HepG2 (cell line): ENCODE measurements at regions not wholly inside any gene's neighbourhood (a gene's known extent, or its start where the extent isn't known, plus 50 kb on each side); places are given as distances from the start of the nearest gene placed in this dataset.

Experiments used
- ATAC-seq: fragments of 200-7000 bp; cut with Tn5 transposase; 3 replicates; pipeline ENCODE4 v1.9.1; 2020; ENCODE audit warnings: mild to moderate bottlenecking, moderate library complexity
- BruUV-seq: library from RNA; stranded (reverse); fragments of 400-500 nt; replicated peaks from 2 replicates; lab custom pipeline; 2021; lab: Mats Ljungman, UMichigan
- CTCF ChIA-PET: fragments of 300-600 bp; formaldehyde crosslinking; extraction: SDS; loops from one replicate; lab custom pipeline; 2021; ENCODE audit warnings: low total read pairs, inconsistent platforms, low intra/inter-chr PET ratio; lab: Yijun Ruan, JAX
- POLR2A ChIA-PET: fragments of 350-600 bp; sonication (Branson Sonifier 250); formaldehyde crosslinking; loops from one replicate; lab custom pipeline; 2020; ENCODE audit warnings: antibody characterized with exemption, inconsistent platforms; lab: Yijun Ruan, JAX
- DNase-seq: peaks from one replicate; pipeline ENCODE4 v3.0.0-alpha.2; 2015; ENCODE audit warnings: low spot score
- FAIRE-seq: peaks from 3 replicates; lab custom pipeline; 2011; peaks lifted over from hg19 to GRCh38; lab: Jason Lieb, UNC
- H2AFZ ChIP-seq: one replicate; pipeline ENCODE4 v1.6.1; 2011; ENCODE audit warnings: low read length, inconsistent platforms
- H3K27ac ChIP-seq: fragments of 300-600 bp; 3 replicates; pipeline ENCODE4 v1.8.0; 2011; ENCODE audit warnings: mixed run types, mild to moderate bottlenecking, mixed read lengths, low read length, inconsistent platforms; ENCODE audit not compliant: insufficient read depth; ENCODE audit errors: extremely low read length
- H3K27me3 ChIP-seq, 2 experiments: fragments of 200-600 bp in 1 of 2; 2 replicates in 1 of 2; 3 replicates in 1 of 2; pipeline versions ENCODE4 v1.6.0 to v1.8.0; 2011; ENCODE audit warnings: low read length in 2 of 2, mild to moderate bottlenecking in 2 of 2, moderate library complexity in 2 of 2, inconsistent platforms in 1 of 2; ENCODE audit not compliant: insufficient read depth in 2 of 2, control insufficient read depth in 1 of 2
- H3K36me3 ChIP-seq, 2 experiments: fragments of 200-600 bp in 1 of 2; replicated peaks in 1 of 2; 2 replicates in 1 of 2; 3 replicates in 1 of 2; pipeline versions ENCODE4 v1.5.1 to v1.8.0; 2011; ENCODE audit warnings: low read length in 2 of 2, inconsistent platforms in 1 of 2; ENCODE audit not compliant: insufficient read depth in 2 of 2, control insufficient read depth in 1 of 2
- H3K4me1 ChIP-seq: 2 replicates; pipeline ENCODE4 v1.5.1; 2012; ENCODE audit warnings: low read length, inconsistent platforms; ENCODE audit not compliant: insufficient read depth
- H3K4me2 ChIP-seq: 2 replicates; pipeline ENCODE4 v1.6.0; 2011; ENCODE audit warnings: low read depth, low read length, inconsistent platforms
- H3K4me3 ChIP-seq, 3 experiments: fragments of 200-600 bp in 1 of 3; sonication (generic), shearing (Covaris generic) in 1 of 3; replicated peaks in 1 of 3; 2 replicates each; pipeline ENCODE4 v1.5.1; 2011 to 2016; ENCODE audit warnings: low read length in 3 of 3, inconsistent platforms in 2 of 3, low read depth in 2 of 3, mild to moderate bottlenecking in 2 of 3, control low read depth in 1 of 3, mixed read lengths in 1 of 3; ENCODE audit not compliant: insufficient read depth in 1 of 3
- H3K79me2 ChIP-seq: one replicate; pipeline ENCODE4 v1.6.1; 2011; ENCODE audit warnings: low read length, inconsistent platforms; ENCODE audit not compliant: insufficient read depth
- H3K9ac ChIP-seq: 2 replicates; pipeline ENCODE4 v1.6.0; 2011; ENCODE audit warnings: mild to moderate bottlenecking, low read depth, low read length, inconsistent platforms; ENCODE audit not compliant: insufficient read depth
- H3K9me3 ChIP-seq: 2 replicates; pipeline ENCODE4 v1.5.1; 2012; ENCODE audit warnings: mild to moderate bottlenecking, low read length
- H4K20me1 ChIP-seq: 2 replicates; pipeline ENCODE4 v1.6.0; 2011; ENCODE audit warnings: inconsistent platforms, mild to moderate bottlenecking, low read length, moderate library complexity; ENCODE audit not compliant: insufficient read depth
- HOXA5 ChIP-seq: sonication (generic); formaldehyde crosslinking; IDR thresholded peaks from 2 replicates; pipeline ENCODE4 v1.4.0; 2020; ENCODE audit warnings: missing genetic modification reagents
- IKZF5 ChIP-seq: IDR thresholded peaks from 2 replicates; pipeline ENCODE4 v1.6.1; 2018; ENCODE audit warnings: missing genetic modification reagents, mild to moderate bottlenecking, missing compliant biosample characterization
- MNT ChIP-seq: fragments of 450-650 bp; IDR thresholded peaks from 2 replicates; pipeline ENCODE4 v1.6.1; 2016
- MXI1 ChIP-seq: IDR thresholded peaks from 3 replicates; pipeline ENCODE4 v1.6.1; 2012; ENCODE audit warnings: low read depth, low read length, inconsistent platforms, borderline replicate concordance
- POGK ChIP-seq: sonication (generic); formaldehyde crosslinking; conservative IDR thresholded peaks from 2 replicates; pipeline ENCODE4 v1.8.0; 2022; ENCODE audit warnings: mild to moderate bottlenecking, moderate library complexity, missing genetic modification reagents
- SMYD3 ChIP-seq: sonication (generic); formaldehyde crosslinking; IDR thresholded peaks from 2 replicates; pipeline ENCODE4 v1.8.1; 2023; ENCODE audit warnings: mild to moderate bottlenecking, missing genetic modification reagents
- TMF1 ChIP-seq: sonication (generic); formaldehyde crosslinking; IDR thresholded peaks from 2 replicates; pipeline ENCODE4 v1.8.1; 2022; ENCODE audit warnings: low read depth, missing genetic modification reagents
- ZBTB40 ChIP-seq, 2 experiments: fragments of 450-650 bp in 1 of 2; sonication (generic) in 1 of 2; formaldehyde crosslinking in 1 of 2; IDR thresholded peaks; 2 replicates each; pipeline versions ENCODE4 v1.6.1 to v1.8.0; 2016 to 2022; ENCODE audit warnings: antibody characterized with exemption in 1 of 2, mild to moderate bottlenecking in 1 of 2, missing genetic modification reagents in 1 of 2
- ZFP36L2 ChIP-seq: sonication (generic); formaldehyde crosslinking; IDR thresholded peaks from 2 replicates; pipeline ENCODE4 v1.4.0; 2020; ENCODE audit warnings: missing genetic modification reagents
- ZNF224 ChIP-seq: sonication (generic); formaldehyde crosslinking; IDR thresholded peaks from 2 replicates; pipeline ENCODE4 v1.5.0; 2020; ENCODE audit warnings: mild to moderate bottlenecking, missing genetic modification reagents
- ZNF367 ChIP-seq: sonication (generic); formaldehyde crosslinking; IDR thresholded peaks from 2 replicates; pipeline ENCODE4 v1.4.0; 2020; ENCODE audit warnings: missing genetic modification reagents, borderline replicate concordance
- ZNF775 ChIP-seq: sonication (generic); formaldehyde crosslinking; IDR thresholded peaks from 2 replicates; pipeline ENCODE4 v1.4.0; 2020; ENCODE audit warnings: missing genetic modification reagents, mild to moderate bottlenecking, moderate library complexity, borderline replicate concordance
- WGBS: methylation state at CpG from one replicate; pipeline ENCODE4 v1.1.6; 2017; ENCODE audit warnings: low lambda C conversion rate; 5-methylcytosine and 5-hydroxymethylcytosine counted together
- in situ Hi-C: cut with HindIII; loops from 2 replicates; pipeline ENCODE4 v1.10.0; 2017; ENCODE audit warnings: low pct_unique_long_range_greater_than_20kb; ENCODE audit not compliant: extremely low pct_ligation_motif_present
- intact Hi-C: fragments of 100-400 bp; cut with micrococcal nuclease; formaldehyde crosslinking; loops from one replicate; pipeline ENCODE4 v1.10.0; 2022; ENCODE audit not compliant: unreplicated experiment

GRCh38 chr5:73234204-73234555 is 61.2 kb downstream of the TMEM174 start:
- H3K79me2 ChIP-seq, result no peaks in the 10 kb centered on the region
- no peak overlapping the region for H3K4me3 ChIP-seq
- H3K9me3 ChIP-seq, result no peaks in the 10 kb centered on the region
- in situ Hi-C loops, result no loop called here
- no peak overlapping the region for H3K9ac ChIP-seq
- FAIRE-seq, result no peak
- WGBS, result 55% methylated on average over 15 of the region's 15 CpGs
- BruUV-seq, result no TSS peak
- H2AFZ ChIP-seq, result no peak overlapping the region
- H3K4me2 ChIP-seq, result no peak overlapping the region
- intact Hi-C loops, result no loop called here
- no peaks in the 10 kb centered on the region for H3K36me3 ChIP-seq
- DNase-seq, result no peak
- ATAC-seq, result no peak
- no peak overlapping the region for H3K27ac ChIP-seq
- H3K27me3 ChIP-seq, result peaks cover 0 to 51% of the 10 kb centered on the region in 2 experiments; a peak in 3 of 5 replicates
- ChIA-PET POLR2A (no interaction called here), CTCF (no interaction called here)
- H4K20me1 ChIP-seq, result no peaks in the 10 kb centered on the region
- H3K4me1 ChIP-seq, result no peaks in the 10 kb centered on the region
- TF ChIP-seq SMYD3 (CRISPR knock-in tag) (no peak), ZBTB40 (IDR thresholded peaks at IDR 0.05) (no peak), ZBTB40 (CRISPR knock-in tag; IDR thresholded peaks at IDR 0.05) (no peak), ZNF224 (CRISPR knock-in tag) (no peak), ZNF775 (no peak), MNT (no peak), MXI1 (no peak), POGK (CRISPR knock-in tag) (no peak), ZFP36L2 (CRISPR knock-in tag) (no peak), IKZF5 (CRISPR knock-in tag) (no peak), HOXA5 (CRISPR knock-in tag) (no peak), TMF1 (CRISPR knock-in tag) (no peak), ZNF367 (CRISPR knock-in tag) (no peak)
